Mesenchymal stem cell (in vitro differentiated cells and primary cell): ENCODE measurements at regions not wholly inside any gene's neighbourhood (a gene's known extent, or its start where the extent isn't known, plus 50 kb on each side); places are given as distances from the start of the nearest gene placed in this dataset.
A peak's percentile ranks its signal among the peaks of the same experiment; 100 is the strongest.

Source experiments
- DNase-seq: peaks from one replicate; pipeline ENCODE4 v3.0.0-alpha.2; 2013
- H2AFZ ChIP-seq: one replicate; pipeline ENCODE4 v1.6.1; 2013; ENCODE audit warnings: low read depth, mild to moderate bottlenecking, control low read depth, inconsistent platforms, low read length, moderate library complexity
- H2AK5ac ChIP-seq: 2 replicates; pipeline ENCODE4 v1.6.1; 2013; ENCODE audit warnings: low read length, moderate library complexity, mild to moderate bottlenecking, inconsistent platforms; ENCODE audit not compliant: severe bottlenecking
- H2BK120ac ChIP-seq: one replicate; pipeline ENCODE4 v1.6.1; 2013; ENCODE audit warnings: low read depth, mild to moderate bottlenecking, inconsistent platforms, low read length, moderate library complexity
- H2BK12ac ChIP-seq, 2 experiments: one replicate each; pipeline ENCODE4 v1.6.1; 2013; ENCODE audit warnings: inconsistent platforms in 2 of 2, low read length in 2 of 2, mild to moderate bottlenecking in 2 of 2, moderate library complexity in 2 of 2, control low read depth in 1 of 2
- H2BK15ac ChIP-seq: one replicate; pipeline ENCODE4 v1.6.1; 2013; ENCODE audit warnings: mild to moderate bottlenecking, low read depth, inconsistent platforms; ENCODE audit not compliant: poor library complexity, severe bottlenecking
- H2BK5ac ChIP-seq: 2 replicates; pipeline ENCODE4 v1.6.1; 2013; ENCODE audit warnings: low read depth, mild to moderate bottlenecking, low read length, control low read depth, inconsistent platforms; ENCODE audit not compliant: poor library complexity, severe bottlenecking
- H3K14ac ChIP-seq, 2 experiments: one replicate each; pipeline ENCODE4 v1.6.1; 2013; ENCODE audit warnings: inconsistent platforms in 2 of 2, low read length in 2 of 2, control low read depth in 1 of 2, mild to moderate bottlenecking in 1 of 2, moderate library complexity in 1 of 2
- H3K18ac ChIP-seq, 2 experiments: one replicate each; pipeline ENCODE4 v1.6.1; 2013; ENCODE audit warnings: inconsistent platforms in 2 of 2, low read length in 2 of 2, control low read depth in 1 of 2, low read depth in 1 of 2, mild to moderate bottlenecking in 1 of 2
- H3K23ac ChIP-seq, 2 experiments: one replicate each; pipeline ENCODE4 v1.6.1; 2013; ENCODE audit warnings: inconsistent platforms in 2 of 2, low read length in 2 of 2, mild to moderate bottlenecking in 2 of 2, moderate library complexity in 2 of 2, control low read depth in 1 of 2
- H3K27ac ChIP-seq: 2 replicates; pipeline ENCODE4 v1.5.1; 2013; ENCODE audit warnings: mild to moderate bottlenecking, moderate library complexity, low read length, control low read depth, inconsistent platforms; ENCODE audit not compliant: poor library complexity, severe bottlenecking
- H3K27me3 ChIP-seq, 2 experiments: 2 replicates each; pipeline versions ENCODE4 v1.6.1 to v1.7.0; 2013; ENCODE audit warnings: low read length in 2 of 2, mild to moderate bottlenecking in 2 of 2, moderate library complexity in 2 of 2, control low read depth in 1 of 2, inconsistent platforms in 1 of 2; ENCODE audit not compliant: control insufficient read depth in 1 of 2, insufficient read depth in 1 of 2
- H3K36me3 ChIP-seq, 2 experiments: 2 replicates each; pipeline versions ENCODE4 v1.6.1 to v1.7.0; 2013; ENCODE audit warnings: low read length in 2 of 2, control low read depth in 1 of 2, inconsistent platforms in 1 of 2, low read depth in 1 of 2, mild to moderate bottlenecking in 1 of 2; ENCODE audit not compliant: insufficient read depth in 2 of 2, control insufficient read depth in 1 of 2
- H3K4ac ChIP-seq, 2 experiments: one replicate each; pipeline ENCODE4 v1.6.1; 2013; ENCODE audit warnings: inconsistent platforms in 2 of 2, low read length in 2 of 2, mild to moderate bottlenecking in 2 of 2, moderate library complexity in 2 of 2, control low read depth in 1 of 2, low read depth in 1 of 2
- H3K4me1 ChIP-seq: 2 replicates; pipeline ENCODE4 v1.6.1; 2013; ENCODE audit warnings: low read depth, low read length, control low read depth; ENCODE audit not compliant: control insufficient read depth, insufficient read depth
- H3K4me2 ChIP-seq: 2 replicates; pipeline ENCODE4 v1.6.1; 2013; ENCODE audit warnings: low read length, mild to moderate bottlenecking, inconsistent platforms; ENCODE audit not compliant: poor library complexity, severe bottlenecking
- H3K4me3 ChIP-seq, 2 experiments: 2 replicates each; pipeline versions ENCODE4 v1.5.1 to v1.7.0; 2013; ENCODE audit warnings: low read length in 2 of 2, mild to moderate bottlenecking in 2 of 2, control low read depth in 1 of 2, low read depth in 1 of 2; ENCODE audit not compliant: insufficient read depth in 1 of 2
- H3K79me1 ChIP-seq: replicated peaks from 2 replicates; pipeline ENCODE4 v1.6.1; 2013; ENCODE audit warnings: mild to moderate bottlenecking, control low read depth, low read length, inconsistent platforms; ENCODE audit not compliant: poor library complexity, severe bottlenecking
- H3K9ac ChIP-seq: 2 replicates; pipeline ENCODE4 v1.7.0; 2013; ENCODE audit warnings: mild to moderate bottlenecking, low read length, moderate library complexity
- H3K9me3 ChIP-seq: 2 replicates; pipeline ENCODE4 v1.7.0; 2013; ENCODE audit warnings: mild to moderate bottlenecking, low read length; ENCODE audit not compliant: control insufficient read depth
- H4K8ac ChIP-seq: one replicate; pipeline ENCODE4 v1.6.1; 2013; ENCODE audit warnings: inconsistent platforms, mild to moderate bottlenecking, low read length, moderate library complexity
- H4K91ac ChIP-seq: one replicate; pipeline ENCODE4 v1.6.1; 2013; ENCODE audit warnings: mild to moderate bottlenecking, low read length, inconsistent platforms
- WGBS: methylation state at CpG from one replicate; pipeline ENCODE4 v1.1.7; 2013; ENCODE audit warnings: mixed read lengths; 5-methylcytosine and 5-hydroxymethylcytosine counted together

- Histone ChIP-seq H3K4me3 (no peak overlapping the region), H2BK120ac (no peak overlapping the region), H3K4ac (no peak overlapping the region), H3K4me2 (no peak overlapping the region), H3K18ac (peak overlapping the region in 1 of 2 experiments; percentile 2), H2BK12ac (no peak overlapping the region), H3K36me3 (peaks cover 0 to 4% of the 10 kb centered on the region in 2 experiments), H4K91ac (no peak overlapping the region), H2AFZ (no peak overlapping the region), H3K27me3 (no peaks in the 10 kb centered on the region), H3K27ac (no peak overlapping the region), H2AK5ac (no peak overlapping the region), H4K8ac (no peak overlapping the region), H3K9ac (no peak overlapping the region), H3K23ac (no peak overlapping the region), H3K14ac (no peak overlapping the region), H3K79me1 (no peaks in the 10 kb centered on the region), H2BK5ac (no peak overlapping the region), H3K9me3 (no peaks in the 10 kb centered on the region), H2BK15ac (no peak overlapping the region), H3K4me1 (peaks cover 2% of the 10 kb centered on the region)
- no peak for DNase-seq
- WGBS, result 96% methylated on average over 5 of the region's 5 CpGs
Observed at GRCh38 chr1:59052166-59052590, 244.7 kb upstream of the FGGY start.

- Histone ChIP-seq H2BK15ac (no peak overlapping the region), H2BK12ac (no peak overlapping the region), H3K23ac (no peak overlapping the region), H4K91ac (no peak overlapping the region), H4K8ac (no peak overlapping the region), H2AK5ac (no peak overlapping the region), H3K4me2 (no peak overlapping the region), H2BK120ac (no peak overlapping the region), H3K9me3 (no peaks in the 10 kb centered on the region), H3K4me1 (peaks cover 9% of the 10 kb centered on the region), H3K14ac (no peak overlapping the region), H2BK5ac (no peak overlapping the region), H3K36me3 (no peaks in the 10 kb centered on the region), H3K27me3 (no peaks in the 10 kb centered on the region), H3K79me1 (no peaks in the 10 kb centered on the region), H3K18ac (no peak overlapping the region), H3K9ac (no peak overlapping the region), H3K4ac (no peak overlapping the region), H2AFZ (no peak overlapping the region), H3K4me3 (no peak overlapping the region), H3K27ac (no peak overlapping the region)
- WGBS, result 88% methylated on average over 1 of the region's 1 CpG
- no peak for DNase-seq
Observed at GRCh38 chr1:59054172-59054571, 242.7 kb upstream of the FGGY start.

DNA sequence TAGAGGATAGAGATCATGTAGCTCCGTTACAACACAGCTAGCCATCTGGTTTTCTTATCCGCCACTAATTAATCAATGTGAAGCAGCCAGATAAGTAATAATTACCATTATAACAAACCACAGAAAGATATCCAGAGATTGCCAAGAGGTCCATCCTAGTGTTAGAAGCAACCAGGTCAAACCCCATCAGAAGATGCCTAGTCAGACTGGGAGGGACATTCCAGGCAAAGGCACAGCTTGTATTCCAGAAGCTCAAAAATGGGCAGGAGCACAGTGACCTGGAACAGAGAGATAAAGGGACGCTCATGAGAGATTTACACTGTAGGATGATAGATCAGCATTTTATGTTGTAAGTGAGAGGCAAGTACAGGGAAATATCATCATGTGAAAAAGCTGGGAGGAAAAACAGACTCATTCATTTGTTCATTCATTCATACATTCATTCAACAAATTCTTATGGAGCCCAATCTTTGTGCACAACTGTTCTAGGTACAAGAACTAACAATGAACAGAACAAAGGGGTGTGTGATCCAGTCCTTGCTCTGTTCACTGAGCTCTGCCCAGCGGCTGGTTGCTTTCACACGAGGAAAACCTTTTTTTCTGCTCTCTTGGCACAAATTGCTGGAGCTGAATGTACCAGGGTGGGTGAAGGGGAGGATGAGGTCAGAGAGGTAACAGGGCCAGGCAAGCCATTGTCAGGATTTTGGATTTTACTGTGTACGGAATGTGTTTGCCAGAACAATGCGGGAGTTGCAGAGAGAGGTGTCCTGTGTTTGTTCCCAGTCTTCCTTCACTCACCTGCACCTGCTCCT is 240.8 kb upstream of the FGGY start:
- peak overlapping the region; percentile 45 for H4K8ac ChIP-seq
- H2BK15ac ChIP-seq, result no peak overlapping the region
- H4K91ac ChIP-seq, result peak overlapping the region; percentile 64
- H3K23ac ChIP-seq, result no peak overlapping the region
- H2AK5ac ChIP-seq, result peak overlapping the region; percentile 68
- H3K4me1 ChIP-seq, result peaks cover 9% of the 10 kb centered on the region
- peak overlapping the region; percentile 91 for H3K9ac ChIP-seq
- peak overlapping the region in 1 of 2 experiments; percentile 42 for H3K4me3 ChIP-seq
- peak overlapping the region; percentile 81 to 85 for H2BK12ac ChIP-seq
- no peak overlapping the region for H2AFZ ChIP-seq
- H3K36me3 ChIP-seq, result no peaks in the 10 kb centered on the region
- WGBS, result 75% methylated on average over 7 of the region's 7 CpGs
- peak; percentile 88 for DNase-seq
- no peaks in the 10 kb centered on the region for H3K79me1 ChIP-seq
- no peaks in the 10 kb centered on the region for H3K27me3 ChIP-seq
- H3K4ac ChIP-seq, result peak overlapping the region in 1 of 2 experiments; percentile 8
- no peak overlapping the region for H3K4me2 ChIP-seq
- H3K27ac ChIP-seq, result no peak overlapping the region
- peak overlapping the region; percentile 54 for H2BK120ac ChIP-seq
- peak overlapping the region; percentile 7 to 40 for H3K18ac ChIP-seq
- H2BK5ac ChIP-seq, result no peak overlapping the region
- H3K9me3 ChIP-seq, result no peaks in the 10 kb centered on the region
- no peak overlapping the region for H3K14ac ChIP-seq

GRCh38 chr1:59057211-59057694 is 239.6 kb upstream of the FGGY start:
- H3K23ac ChIP-seq, result no peak overlapping the region
- WGBS, result 19% methylated on average over 5 of the region's 6 CpGs
- peak overlapping the region; percentile 91 for H3K9ac ChIP-seq

More at GRCh38 chr1:59057211-59057694, 239.6 kb upstream of the FGGY start:
- Histone ChIP-seq H3K4me2 (no peak overlapping the region), H3K27me3 (no peaks in the 10 kb centered on the region), H3K14ac (no peak overlapping the region), H2BK5ac (no peak overlapping the region), H2AK5ac (no peak overlapping the region), H3K4me3 (peak overlapping the region in 1 of 2 experiments; percentile 42), H3K79me1 (no peaks in the 10 kb centered on the region), H3K27ac (no peak overlapping the region), H4K8ac (peak overlapping the region; percentile 87), H3K9me3 (no peaks in the 10 kb centered on the region), H2BK15ac (peak overlapping the region; percentile 92), H4K91ac (peak overlapping the region; percentile 55), H2BK12ac (peak overlapping the region; percentile 95 to 97), H3K4me1 (peaks cover 9% of the 10 kb centered on the region), H2AFZ (no peak overlapping the region), H2BK120ac (no peak overlapping the region), H3K36me3 (no peaks in the 10 kb centered on the region), H3K18ac (peak overlapping the region; percentile 50 to 65), H3K4ac (peak overlapping the region; percentile 2 to 15)
- DNase-seq, result peak; percentile 100
